Muscle layer of duodenum (tissue), 2 donors: ENCODE measurements at regions not wholly inside any gene's neighbourhood (a gene's known extent, or its start where the extent isn't known, plus 50 kb on each side); places are given as distances from the start of the nearest gene placed in this dataset.

ENCODE experiments used
- H3K27ac ChIP-seq: one replicate; pipeline ENCODE4 v1.7.0; 2013; ENCODE audit warnings: mild to moderate bottlenecking, low read length
- H3K27me3 ChIP-seq: one replicate; pipeline ENCODE4 v1.7.0; 2013; ENCODE audit warnings: low read depth, mild to moderate bottlenecking, control low read depth, low read length
- H3K36me3 ChIP-seq, 2 donors: one replicate each; pipeline ENCODE4 v1.7.0; 2013; ENCODE audit warnings: low read length in 2 of 2, control low read depth in 1 of 2, mild to moderate bottlenecking in 1 of 2; ENCODE audit not compliant: insufficient read depth in 2 of 2, control insufficient read depth in 1 of 2
- H3K4me1 ChIP-seq, 2 donors: one replicate each; pipeline ENCODE4 v1.7.0; 2013; ENCODE audit warnings: low read length in 2 of 2, mild to moderate bottlenecking in 2 of 2, control low read depth in 1 of 2, moderate library complexity in 1 of 2; ENCODE audit not compliant: insufficient read depth in 2 of 2, control insufficient read depth in 1 of 2
- H3K4me3 ChIP-seq, 2 donors: one replicate each; pipeline ENCODE4 v1.7.0; 2013; ENCODE audit warnings: low read length in 2 of 2, low read depth in 1 of 2, mild to moderate bottlenecking in 1 of 2
- H3K9me3 ChIP-seq, 2 donors: one replicate each; pipeline ENCODE4 v1.7.0; 2013; ENCODE audit warnings: low read length in 2 of 2, control low read depth in 1 of 2, mild to moderate bottlenecking in 1 of 2; ENCODE audit not compliant: control insufficient read depth in 1 of 2
- donor health status: healthy.

DNA sequence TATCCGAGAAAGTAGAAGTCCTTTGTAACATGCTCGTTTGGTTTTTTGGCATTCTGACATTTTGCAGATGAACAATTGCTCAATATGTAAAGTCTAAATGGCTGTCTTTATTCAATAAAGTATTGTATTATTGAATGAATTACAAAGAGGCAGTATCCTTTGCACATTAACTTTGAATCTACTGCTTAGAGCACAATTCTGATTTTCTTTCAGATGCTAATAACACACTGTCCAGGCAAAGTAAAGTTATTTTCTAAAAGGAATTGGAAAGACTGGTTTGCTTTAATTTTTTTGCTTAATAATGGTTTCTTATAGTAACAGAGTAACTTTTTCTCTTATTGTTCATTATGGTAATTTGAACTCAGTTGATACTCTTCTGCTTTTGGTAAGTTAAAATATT lies 494.8 kb downstream of the RWDD3 start:
- no peak overlapping the region for H3K4me3 ChIP-seq
- no peaks in the 10 kb centered on the region for H3K36me3 ChIP-seq
- no peaks in the 10 kb centered on the region for H3K27me3 ChIP-seq
- H3K4me1 ChIP-seq = no peaks in the 10 kb centered on the region
- no peak overlapping the region for H3K27ac ChIP-seq
- no peaks in the 10 kb centered on the region for H3K9me3 ChIP-seq

DNA sequence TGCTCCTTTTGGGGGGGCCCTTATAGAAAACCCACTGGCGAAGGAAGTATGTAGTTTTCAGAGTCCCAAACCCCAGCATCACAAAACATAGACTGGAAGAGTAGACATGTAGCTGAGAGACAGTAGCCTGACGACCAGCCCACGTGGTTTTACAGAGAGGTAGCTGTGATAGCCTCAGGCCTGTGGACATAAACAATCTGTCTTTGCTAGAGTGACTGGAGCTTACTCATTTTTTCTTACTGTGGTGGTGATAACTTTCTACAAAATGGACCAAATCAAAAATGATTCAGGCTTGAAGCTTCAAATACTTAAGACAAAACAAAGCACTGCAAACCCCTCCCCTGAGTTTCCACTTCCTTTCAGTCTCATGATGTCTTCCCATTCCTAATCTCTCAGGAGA lies 497.0 kb downstream of the RWDD3 start:
- Histone ChIP-seq H3K27ac (no peak overlapping the region), H3K27me3 (no peaks in the 10 kb centered on the region), H3K4me3 (no peak overlapping the region), H3K9me3 (no peaks in the 10 kb centered on the region), H3K4me1 (no peaks in the 10 kb centered on the region), H3K36me3 (no peaks in the 10 kb centered on the region)

DNA sequence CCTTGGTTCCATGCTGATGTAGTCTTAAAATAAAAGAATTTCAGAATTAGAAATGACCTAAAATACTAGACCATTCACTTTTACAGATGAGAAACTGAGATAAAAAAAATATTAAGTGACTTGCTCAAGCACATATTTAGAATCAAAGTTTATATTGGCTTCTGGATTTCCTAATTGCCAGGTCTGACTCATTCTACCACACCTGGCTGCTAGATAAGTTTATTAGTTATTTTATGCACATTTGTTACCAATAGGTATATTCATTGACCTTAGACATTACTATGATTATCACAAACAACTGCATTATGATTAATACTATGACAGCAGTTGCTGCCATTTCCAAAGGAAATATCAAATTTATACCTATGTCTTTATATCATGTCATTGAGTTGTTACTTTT lies 497.5 kb downstream of the RWDD3 start:
- Histone ChIP-seq H3K4me3 (no peak overlapping the region), H3K27ac (no peak overlapping the region), H3K27me3 (no peaks in the 10 kb centered on the region), H3K9me3 (no peaks in the 10 kb centered on the region), H3K4me1 (no peaks in the 10 kb centered on the region), H3K36me3 (no peaks in the 10 kb centered on the region)

DNA sequence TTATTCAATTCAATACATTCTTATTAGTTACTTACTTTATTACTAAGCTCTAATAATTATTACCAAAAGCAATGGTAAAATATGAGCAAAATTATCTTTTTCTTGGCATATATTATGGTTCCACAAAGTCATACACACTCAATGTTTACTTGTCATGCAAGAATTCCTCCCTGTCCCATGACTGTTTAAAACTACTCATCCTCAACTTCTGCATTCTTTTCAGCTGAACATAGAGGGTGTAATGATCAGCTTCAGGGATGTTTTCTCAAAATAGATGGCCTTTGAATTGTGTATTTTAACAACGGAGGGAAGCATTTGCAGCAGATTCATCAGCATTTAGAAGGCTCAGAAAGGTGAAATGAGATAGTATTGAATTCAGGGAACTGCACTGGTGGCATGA lies 499.0 kb downstream of the RWDD3 start:
- Histone ChIP-seq H3K4me3 (no peak overlapping the region), H3K9me3 (no peaks in the 10 kb centered on the region), H3K36me3 (no peaks in the 10 kb centered on the region), H3K4me1 (no peaks in the 10 kb centered on the region), H3K27ac (no peak overlapping the region), H3K27me3 (no peaks in the 10 kb centered on the region)

DNA sequence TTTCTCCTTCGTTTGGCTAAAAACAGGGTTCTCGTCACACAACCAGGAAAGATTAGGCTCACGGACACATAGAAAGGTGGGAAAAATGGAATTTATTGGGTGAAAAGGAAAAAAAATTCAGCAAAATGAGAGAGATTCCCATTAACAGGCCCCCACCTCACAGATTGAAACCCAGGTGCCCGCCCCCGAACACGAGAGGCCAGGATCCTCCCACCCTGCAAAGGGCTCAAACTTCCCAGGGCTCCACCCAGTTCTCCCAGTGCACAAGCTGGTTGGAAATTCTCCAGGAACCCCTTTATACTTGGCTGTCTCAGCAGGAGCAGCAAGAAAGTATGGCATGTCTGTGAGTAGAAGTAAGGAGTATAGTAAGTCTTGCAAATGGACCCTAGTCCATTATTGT lies 499.7 kb downstream of the RWDD3 start:
- H3K36me3 ChIP-seq = no peaks in the 10 kb centered on the region
- no peaks in the 10 kb centered on the region for H3K27me3 ChIP-seq
- no peaks in the 10 kb centered on the region for H3K9me3 ChIP-seq
- H3K27ac ChIP-seq = no peak overlapping the region
- H3K4me3 ChIP-seq = no peak overlapping the region
- no peaks in the 10 kb centered on the region for H3K4me1 ChIP-seq

DNA sequence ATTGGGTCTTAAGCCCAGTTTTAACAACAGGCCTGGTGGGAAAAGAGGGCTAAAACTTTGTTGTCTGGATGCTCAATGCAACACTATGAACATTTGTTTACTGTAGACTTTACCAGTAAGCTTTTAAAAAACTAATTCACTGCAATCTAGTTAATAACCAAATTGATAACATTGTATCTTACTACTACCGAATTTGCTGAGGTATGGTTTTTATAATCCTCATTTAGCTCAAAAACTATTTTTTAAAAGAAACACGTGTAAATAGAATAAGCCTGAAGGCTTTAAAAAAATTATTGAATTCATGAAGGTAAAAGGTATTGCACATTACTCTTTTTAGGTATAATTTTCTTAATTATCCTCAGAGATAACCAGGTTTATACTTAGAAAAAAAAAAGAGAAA lies 500.6 kb downstream of the RWDD3 start:
- H3K27me3 ChIP-seq = no peaks in the 10 kb centered on the region
- no peaks in the 10 kb centered on the region for H3K36me3 ChIP-seq
- no peaks in the 10 kb centered on the region for H3K4me1 ChIP-seq
- H3K4me3 ChIP-seq = no peak overlapping the region
- no peak overlapping the region for H3K27ac ChIP-seq
- peaks cover 0 to 2% of the 10 kb centered on the region in 2 donors for H3K9me3 ChIP-seq

DNA sequence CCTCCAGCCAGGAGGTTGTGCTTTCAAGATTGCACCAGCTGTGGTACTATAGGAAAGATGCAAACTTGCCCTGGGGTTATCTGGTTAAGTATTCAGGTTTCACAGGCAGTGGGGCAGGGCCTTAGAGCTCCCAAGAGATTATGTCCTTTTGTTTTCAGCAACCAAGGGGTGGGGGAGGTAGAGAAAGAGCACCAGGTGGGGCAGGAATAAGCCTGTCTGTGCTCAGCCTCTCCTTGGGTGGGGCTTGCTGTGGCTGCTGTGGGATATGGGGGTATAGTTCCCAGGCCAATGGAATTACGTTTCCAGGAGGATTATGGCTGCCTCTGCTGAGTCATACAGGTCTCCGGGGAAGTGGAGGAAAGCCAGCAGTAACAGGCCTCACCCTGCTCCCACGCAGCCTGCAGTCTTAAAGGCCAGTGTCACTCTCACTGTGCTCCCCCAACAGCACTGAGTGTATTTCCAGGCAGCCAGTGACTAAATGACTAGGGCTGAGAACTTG lies 508.6 kb downstream of the RWDD3 start:
- H3K27me3 ChIP-seq = no peaks in the 10 kb centered on the region
- H3K36me3 ChIP-seq = no peaks in the 10 kb centered on the region
- no peak overlapping the region for H3K27ac ChIP-seq
- no peaks in the 10 kb centered on the region for H3K4me1 ChIP-seq
- H3K9me3 ChIP-seq = peaks cover 0 to 2% of the 10 kb centered on the region in 2 donors
- H3K4me3 ChIP-seq = no peak overlapping the region

DNA sequence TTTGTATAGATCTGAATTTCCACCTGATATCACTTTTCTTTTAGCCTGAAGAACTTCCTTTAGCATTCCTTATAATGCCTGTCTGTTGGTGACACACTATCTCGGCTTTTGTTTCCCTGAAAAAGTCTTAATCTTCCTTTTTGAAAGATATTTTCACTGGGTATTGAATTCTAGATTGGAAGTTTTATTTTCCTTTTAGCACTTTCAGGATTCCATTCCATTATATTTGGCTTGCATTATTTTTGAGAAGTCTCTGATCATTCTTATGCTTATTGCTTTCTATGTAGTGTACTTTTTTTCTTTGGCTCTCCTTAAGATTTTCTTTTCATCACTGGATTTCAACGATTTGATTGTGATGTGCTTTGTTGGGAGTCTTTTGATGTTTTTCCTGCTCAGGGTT lies 510.7 kb downstream of the RWDD3 start:
- Histone ChIP-seq H3K4me1 (no peaks in the 10 kb centered on the region), H3K36me3 (no peaks in the 10 kb centered on the region), H3K9me3 (no peaks in the 10 kb centered on the region), H3K4me3 (no peak overlapping the region), H3K27ac (no peak overlapping the region), H3K27me3 (no peaks in the 10 kb centered on the region)

DNA sequence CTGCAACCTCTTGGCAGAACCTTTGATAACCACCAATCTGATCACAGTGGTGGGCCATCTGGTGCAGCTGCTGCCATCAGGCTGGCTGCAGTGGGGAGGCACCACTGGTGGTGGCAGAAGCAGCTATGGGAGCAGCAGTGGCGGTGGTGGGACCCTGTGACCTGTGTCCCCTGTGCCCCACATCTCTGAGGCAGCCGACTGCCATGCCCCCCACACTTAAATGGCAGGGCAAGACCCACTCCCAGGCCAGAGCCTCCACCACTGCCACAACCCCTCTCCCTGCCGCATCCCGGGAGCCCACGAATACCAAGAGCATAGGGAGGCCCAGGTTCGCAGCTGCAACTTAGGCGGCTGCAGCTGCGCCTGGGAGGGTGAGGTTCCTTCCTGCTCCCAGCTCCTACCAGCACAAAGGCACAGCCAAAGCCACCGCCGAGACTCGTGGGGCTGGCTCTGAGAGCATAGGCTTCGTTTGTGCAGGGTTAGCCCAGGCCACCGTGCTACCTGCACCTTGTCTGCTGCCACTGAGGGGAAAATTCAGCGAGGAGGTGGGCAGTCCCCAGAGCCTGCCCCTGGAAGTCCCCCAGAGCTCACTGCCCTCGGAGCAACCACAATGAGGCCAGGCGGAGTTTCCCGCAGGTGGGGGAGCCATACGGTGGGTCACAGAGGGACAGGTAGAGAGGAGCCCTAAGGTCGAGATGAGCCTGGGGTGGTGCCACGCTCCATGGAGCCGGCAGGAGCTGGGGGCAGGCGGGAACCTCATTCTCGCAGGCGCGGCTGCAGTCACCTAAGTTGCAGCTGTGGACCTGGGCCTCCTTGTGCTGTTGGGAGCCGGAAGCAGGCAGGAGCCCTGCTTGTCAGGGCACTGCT lies 518.7 kb downstream of the RWDD3 start:
- Histone ChIP-seq H3K9me3 (peaks cover 0 to 17% of the 10 kb centered on the region in 2 donors), H3K4me3 (peak overlapping the region in 1 of 2 donors; percentile 7), H3K27me3 (no peaks in the 10 kb centered on the region), H3K36me3 (no peaks in the 10 kb centered on the region), H3K27ac (no peak overlapping the region), H3K4me1 (no peaks in the 10 kb centered on the region)

DNA sequence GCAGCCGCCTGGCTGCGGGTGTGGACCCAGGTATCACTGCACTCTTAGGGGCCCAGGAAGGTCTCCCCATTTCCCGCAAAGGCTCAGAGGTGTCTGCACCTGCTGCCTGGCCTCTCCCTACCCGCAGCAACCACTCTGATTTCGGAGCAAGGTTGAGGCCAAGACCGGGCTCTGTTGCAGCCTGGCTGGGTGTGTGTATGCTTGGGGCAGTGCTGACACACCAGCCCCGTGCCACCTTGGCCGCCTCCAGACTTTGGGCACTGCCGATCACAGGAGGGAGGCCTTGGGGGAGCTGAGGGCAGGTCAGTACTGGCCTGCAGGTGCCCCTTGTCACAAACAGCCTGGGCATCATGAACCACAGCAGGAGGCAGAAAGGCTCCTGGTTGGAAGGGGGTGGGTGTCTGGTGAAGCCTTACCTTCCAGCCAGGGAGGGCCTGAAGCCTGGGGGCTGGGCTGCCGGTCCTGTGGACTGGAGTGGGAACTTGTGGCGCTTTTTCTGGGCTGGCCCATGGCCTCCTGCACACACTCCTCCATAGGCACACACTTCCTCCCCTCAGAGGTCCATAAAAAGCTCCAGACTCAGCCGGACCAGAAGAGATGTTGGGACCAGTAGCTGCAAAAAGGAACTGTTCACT lies 519.5 kb downstream of the RWDD3 start:
- Histone ChIP-seq H3K4me3 (no peak overlapping the region), H3K9me3 (peaks cover 0 to 17% of the 10 kb centered on the region in 2 donors), H3K27ac (no peak overlapping the region), H3K36me3 (no peaks in the 10 kb centered on the region), H3K4me1 (no peaks in the 10 kb centered on the region), H3K27me3 (no peaks in the 10 kb centered on the region)

DNA sequence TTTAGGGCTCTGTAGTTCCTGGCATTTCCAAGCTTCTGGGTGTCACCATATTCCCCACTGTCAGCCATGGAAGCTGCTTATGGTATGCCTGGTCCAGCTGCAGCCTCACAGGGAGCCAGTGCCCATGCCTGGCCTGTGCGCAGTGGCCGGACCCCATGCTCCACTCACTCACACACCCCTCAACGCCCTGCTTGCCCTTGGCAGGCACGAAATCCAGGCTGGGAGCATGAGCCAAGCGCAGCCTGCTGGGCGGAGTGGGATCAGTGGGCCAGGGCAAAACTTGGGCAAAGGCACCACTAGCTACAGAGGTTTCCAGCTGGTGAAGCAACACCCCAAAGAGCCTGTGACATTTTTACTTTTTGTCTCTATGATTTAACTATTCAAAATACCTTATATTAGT lies 520.4 kb downstream of the RWDD3 start:
- Histone ChIP-seq H3K9me3 (peaks cover 0 to 17% of the 10 kb centered on the region in 2 donors), H3K27ac (no peak overlapping the region), H3K4me3 (no peak overlapping the region), H3K36me3 (no peaks in the 10 kb centered on the region), H3K4me1 (no peaks in the 10 kb centered on the region), H3K27me3 (no peaks in the 10 kb centered on the region)
